HG03139 (cell line): ENCODE measurements at regions not wholly inside any gene's neighbourhood (a gene's known extent, or its start where the extent isn't known, plus 50 kb on each side); places are given as distances from the start of the nearest gene placed in this dataset.

Experiments
- ATAC-seq: cut with Tn5 transposase; IDR thresholded peaks from one replicate; pipeline ENCODE4 v1.9.1; 2021; ENCODE audit not compliant: unreplicated experiment

DNA sequence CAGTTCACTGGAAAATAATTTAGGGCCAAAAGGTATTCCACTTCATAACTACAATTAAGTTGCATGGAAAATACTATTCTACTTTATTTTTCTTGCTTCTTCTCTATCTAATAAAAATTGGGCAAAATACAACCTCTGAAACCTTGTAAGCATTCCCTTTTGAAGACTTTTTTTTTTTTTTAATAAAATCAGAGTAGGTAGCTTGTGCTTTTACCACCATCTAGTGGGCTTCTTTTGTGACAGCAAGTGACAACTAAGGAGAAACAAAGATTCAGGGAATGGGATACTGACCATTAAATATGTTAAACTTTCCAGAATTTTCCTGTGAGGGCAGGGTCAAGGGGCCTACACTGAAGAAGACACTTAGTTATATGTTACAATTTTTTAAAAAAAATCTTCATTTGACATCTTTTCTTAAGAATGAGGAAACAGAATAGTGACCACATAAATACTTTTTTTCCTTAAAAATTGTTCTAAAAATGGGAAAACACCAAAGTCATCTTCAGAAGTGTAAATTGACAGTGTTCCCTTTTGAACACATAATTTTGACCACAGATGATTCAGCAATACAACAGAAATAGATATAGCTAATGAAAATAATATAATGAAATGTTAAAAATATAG is 1183.2 kb upstream of the ACVR2A start:
- no peak for ATAC-seq

DNA sequence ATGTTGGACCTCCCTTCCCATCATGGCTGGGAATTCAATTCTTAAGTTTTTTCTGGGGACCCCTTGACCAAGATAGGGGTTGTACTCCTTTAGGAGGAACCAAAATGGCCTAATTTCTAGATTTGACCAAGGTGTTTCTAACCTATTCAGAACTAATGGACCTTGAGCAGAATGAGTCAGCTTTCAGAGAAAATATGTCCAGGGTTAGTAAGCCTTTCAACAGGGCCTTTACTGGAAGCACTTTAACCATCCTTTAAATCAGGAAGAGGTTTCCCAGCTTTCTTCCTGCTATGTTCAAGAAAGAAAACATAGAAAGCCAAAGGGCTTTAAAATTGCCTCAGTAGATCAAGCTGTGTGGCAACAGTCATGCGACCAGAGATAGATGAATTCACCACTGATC is 1184.9 kb upstream of the ACVR2A start:
- no peak for ATAC-seq

DNA sequence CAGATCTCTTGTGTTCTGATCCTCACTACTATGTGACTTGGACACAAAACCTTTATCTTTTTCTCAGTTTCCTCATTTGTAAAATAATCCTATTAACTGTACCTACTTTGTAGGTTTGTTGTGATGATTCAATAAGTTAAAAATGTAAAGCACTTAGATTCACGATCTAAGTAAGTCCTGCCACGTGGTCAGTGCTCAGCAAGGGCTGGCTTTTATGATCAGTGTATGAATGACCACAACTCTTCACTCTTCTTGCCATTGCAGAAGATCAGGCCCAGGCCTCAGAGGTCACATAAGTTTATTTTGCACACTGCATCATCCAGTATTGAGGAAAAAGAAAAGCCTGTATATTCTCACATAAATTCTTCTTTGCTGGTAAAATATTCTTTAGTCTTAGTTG is 1192.5 kb upstream of the ACVR2A start:
- no peak for ATAC-seq

DNA sequence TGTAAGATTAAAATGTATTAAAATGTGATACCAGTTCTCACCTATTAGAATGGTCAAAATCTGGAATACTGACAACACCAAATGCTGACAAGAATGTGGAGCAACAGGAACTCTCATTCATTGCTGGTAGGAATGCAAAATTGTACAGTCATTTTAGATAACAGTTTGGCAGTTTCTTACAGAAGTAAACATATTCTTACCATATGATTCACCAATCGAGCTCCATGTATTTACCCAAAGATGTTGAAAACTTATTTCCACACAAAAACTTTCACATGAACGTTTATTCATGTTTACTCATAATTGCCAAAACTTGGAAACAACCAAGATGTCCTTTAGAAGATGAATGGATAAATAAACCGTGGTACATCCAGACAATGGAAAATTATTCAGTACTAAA is 1193.5 kb upstream of the ACVR2A start:
- no peak for ATAC-seq

DNA sequence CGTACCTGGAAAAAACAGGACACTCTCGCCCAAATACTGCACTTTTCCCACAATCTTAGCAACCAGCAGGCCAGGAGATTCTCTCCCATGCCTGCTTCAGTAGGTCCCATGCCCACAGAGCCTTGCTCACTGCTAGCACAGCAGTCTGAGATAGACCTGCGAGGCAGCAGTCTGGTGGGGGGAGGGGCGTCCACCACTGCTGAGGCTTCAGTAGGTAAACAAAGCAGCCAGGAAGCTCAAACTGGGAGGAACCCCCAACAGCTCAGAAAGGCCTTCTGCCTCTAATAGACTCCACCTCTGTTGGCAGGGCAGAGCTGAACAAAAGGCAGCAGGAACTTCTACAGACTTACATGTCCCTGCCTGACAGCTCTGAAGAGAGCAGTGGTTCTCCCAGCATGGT is 1202.8 kb upstream of the ACVR2A start:
- ATAC-seq: no peak

DNA sequence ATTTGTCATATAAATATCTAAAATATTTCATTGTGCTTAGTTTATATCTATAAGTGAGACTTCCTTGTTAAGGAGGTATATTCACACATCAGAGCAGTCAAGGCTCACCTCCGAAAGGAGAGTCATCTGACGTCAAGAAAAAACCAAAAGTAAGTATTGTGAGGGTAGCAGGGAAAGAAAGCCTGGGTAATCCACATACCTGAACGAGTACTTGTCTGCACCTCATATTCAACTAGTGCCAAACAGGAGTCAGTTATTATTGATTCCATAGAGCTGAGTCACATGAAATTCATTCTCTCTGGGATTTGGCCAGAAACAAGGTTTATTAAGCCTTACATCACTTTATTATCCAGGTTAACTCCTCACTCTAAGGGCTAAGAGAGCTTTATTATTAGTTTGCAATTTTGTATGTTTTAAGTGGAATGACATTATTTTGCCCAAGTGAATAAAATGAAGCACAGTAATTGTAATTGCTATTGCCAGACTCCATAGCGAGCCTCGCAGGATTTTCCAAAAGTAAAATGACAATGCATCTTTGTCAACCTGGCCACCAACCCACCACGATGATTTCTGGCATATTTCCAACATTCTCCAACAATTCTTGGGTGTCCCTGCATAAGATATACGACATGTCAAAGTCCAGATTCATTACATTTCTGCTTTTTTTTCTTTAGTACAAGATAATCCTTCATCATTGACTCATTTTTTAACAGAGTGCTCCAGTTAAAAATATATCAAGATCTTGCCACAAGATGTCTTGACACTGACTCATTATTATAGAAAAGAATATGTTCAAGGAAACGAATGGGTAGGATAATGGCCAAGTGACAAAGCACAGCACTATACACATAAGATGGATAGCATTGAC is 1210.4 kb upstream of the ACVR2A start:
- no peak for ATAC-seq

DNA sequence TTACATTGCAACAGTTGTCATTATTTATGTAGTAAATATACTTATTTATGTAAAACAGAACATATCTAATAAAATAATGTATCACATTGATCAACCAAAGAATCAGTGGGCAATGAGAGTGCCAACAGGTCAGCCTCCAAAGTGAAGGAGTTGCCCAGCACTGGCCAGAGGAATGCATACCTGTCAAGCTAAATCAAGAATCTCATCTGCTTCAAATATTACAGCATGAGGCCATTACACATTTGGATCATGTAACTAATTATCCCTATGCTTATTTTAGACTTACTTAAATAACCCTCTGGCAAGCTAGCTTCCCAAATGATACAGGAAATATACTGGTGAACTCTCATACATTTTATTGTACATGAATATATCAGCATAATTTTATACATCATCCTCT is 1211.7 kb upstream of the ACVR2A start:
- no peak for ATAC-seq

DNA sequence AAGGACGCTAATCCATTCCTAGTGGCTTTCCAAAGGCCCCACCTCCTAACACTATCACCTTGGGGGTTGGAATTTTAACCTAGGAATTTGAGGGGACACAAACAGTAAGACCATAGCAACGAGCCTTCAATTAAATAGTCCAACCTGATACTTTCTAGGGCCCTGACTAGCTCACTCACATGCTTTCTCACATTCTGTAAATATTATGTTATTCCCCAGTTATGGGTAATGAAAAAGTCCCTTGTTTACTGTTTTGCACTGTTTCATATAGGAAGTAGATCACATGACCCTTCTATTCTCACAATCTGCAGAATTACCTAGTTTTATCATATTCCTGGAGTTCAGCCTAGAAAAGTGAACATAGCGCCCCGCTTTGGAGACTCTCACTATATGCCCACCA is 1212.1 kb upstream of the ACVR2A start:
- no peak for ATAC-seq

DNA sequence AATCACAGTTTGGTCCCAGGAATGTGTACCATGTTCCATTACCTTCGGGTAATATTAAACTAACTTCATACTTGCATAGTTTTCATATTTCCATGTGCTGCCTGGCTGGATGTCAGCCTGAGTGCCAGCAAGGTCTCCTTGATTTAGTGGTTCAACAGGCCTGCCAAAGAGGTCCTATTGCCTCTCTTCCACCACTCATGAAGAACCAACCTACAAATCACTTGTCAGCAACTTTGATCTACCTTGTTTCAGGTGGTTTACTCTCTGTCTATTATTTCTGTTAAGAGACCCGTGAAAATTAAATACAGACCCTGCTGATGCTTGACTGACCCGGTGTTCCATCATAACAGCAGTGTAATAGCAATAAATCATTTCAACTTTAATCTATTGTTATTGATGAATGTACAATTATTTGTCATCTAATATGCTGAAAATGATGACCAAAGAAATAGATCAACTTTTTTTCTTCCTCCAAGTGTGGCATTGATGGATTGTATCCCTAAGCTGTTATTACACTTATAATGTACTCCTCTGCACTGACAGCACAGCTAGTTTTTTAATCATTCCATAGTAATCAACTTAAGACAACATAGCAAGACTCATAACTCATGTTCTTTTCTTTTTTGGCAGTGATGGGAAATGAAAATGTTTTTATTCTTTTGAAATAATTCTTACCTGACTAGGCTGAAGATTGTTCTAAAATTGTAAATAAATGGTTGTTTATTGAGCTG is 1220.2 kb upstream of the ACVR2A start:
- no peak for ATAC-seq

DNA sequence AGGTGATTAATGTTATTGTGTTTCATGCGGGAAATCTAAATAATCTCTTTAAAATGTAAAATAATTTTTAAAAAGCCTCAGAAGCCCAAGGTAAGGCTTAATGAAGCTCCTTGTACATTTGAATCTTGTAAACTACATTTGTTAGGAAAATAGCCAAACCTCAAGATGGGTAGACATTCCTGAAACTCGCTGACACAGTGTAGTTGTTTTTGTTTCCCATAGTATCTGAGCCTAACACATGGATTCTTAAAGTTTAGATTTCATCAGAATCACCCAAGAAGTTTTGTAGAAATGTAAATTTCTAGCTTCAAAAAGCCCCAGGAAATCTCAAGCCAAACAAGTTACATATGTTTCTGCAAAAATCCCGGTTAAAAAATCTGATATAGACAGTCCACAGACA is 1221.1 kb upstream of the ACVR2A start:
- ATAC-seq: no peak

DNA sequence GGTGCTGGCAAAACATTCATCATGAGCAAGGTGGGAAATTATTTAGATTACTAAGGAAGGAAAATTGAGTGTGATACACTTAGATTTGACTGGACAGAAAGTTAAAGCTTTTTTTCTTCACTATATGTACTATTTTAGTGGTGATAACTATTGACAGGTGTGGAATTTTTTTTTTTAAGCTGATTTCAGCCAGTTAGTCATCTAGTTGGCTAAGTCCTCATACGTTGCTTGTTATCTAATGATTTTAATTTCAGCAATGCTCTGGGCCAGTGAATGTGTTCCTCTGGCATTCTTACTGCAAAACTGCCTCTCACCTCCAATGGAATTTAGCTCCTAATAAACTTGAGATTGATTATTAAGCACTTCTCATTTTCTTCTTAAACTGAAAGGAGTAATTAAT is 1223.2 kb upstream of the ACVR2A start:
- no peak for ATAC-seq

DNA sequence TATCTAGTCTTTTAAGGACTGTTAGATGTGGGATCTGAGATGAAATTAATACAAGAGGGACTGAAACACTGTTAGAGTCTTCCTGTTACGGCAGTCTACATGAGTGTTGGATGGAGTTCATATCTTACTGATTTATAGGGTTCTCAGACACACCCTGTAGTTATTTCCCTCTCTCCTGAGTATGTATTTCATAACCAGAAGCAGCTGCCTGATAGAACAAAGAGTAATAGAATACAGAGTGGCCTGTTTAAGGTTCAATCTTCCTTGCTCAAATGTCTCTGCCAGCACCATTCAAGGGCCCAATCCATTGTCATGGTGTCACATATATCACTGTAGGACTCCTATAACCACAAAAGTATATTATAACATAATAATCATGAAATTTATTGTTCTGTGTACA is 1229.1 kb upstream of the ACVR2A start:
- no peak for ATAC-seq

DNA sequence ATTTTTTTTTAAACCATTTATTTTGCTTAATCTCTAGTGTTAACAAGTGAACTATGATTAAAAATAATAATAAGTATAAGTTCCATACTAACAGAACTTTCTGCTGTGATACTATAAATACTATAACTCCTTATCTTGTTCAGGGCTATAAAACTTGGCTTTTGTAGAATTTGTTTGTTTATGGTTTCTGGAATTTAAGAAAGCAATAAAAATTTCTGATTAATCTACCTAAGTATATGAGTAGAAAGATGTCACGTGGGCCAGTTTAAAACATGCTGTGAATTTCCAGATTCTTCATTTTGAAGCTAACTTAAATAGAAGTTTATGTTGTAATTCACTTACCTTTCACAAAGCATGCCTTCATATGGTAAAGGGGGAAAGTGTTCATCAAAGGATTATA is 1236.3 kb upstream of the ACVR2A start:
- no peak for ATAC-seq

DNA sequence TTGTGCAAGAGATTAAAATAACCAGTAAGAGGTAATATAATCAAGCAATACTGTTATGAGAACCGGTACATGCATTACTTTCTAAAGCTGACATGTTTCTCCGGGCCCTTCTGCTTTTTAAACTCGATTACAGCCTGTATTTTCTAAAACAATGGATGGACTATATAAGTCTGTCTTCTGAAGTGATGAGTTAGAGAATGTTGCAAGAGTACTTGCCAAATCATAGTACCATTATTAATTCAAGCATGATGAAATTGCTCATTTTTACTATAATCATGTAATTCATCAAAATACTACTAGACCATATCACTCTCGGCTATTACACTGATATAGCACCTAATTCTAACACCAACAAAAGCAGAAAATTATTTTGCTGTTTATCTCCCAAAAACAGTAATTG is 1240.3 kb upstream of the ACVR2A start:
- ATAC-seq: no peak

DNA sequence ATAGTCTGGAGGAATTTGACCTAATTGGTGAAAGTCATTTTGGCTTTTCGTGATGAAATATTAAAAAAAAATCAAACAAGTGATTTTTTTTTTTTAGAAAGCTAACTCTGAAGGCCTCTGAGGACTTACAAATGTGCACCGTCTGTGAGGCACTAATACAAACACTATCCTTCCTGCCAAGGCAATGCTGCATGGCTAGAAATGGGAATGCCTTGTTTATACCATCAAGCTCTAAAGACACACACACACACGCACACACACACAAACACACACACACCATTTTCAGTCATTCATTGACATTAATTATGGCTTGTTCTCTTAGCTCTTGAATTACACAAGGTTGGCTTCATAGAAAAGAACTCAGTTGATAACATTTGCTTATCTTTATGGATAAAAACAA is 1242.0 kb upstream of the ACVR2A start:
- ATAC-seq: no peak

DNA sequence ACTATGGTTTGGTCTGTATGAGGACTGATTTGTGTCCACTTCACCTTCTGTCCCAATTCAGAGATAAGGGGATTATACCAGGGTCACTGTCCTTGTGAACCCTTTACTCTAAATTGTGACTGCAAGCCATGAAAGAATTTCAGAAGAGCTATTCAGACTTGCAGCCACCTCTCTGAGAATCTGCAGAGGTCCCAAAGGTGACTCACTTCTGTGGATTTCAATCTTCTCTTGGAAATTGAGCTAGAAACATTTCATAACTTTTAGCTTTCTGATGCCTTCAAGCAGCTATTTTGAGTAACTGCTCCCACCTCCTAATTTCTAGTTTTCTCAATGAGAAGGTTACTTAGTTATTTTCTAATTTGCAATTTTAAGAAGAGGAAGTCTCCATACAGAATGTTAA is 1242.4 kb upstream of the ACVR2A start:
- no peak for ATAC-seq

DNA sequence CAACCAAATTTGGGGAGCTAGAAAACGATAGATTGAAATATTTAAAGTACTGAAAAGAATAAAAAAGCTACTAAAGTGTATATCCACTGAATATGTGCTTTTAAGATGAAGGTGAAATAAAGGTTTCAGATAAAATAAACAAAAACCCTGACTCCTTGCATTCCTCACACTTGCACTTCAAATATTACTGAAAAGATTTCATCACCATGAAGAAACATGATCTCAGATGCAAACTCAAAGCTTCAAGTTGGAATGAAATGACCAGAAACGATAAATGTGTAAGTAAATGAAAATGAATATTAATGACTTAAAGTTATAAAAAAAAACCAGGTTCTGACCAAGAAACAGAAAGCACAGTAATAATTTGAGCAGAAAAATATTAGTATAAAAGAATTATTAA is 1246.0 kb upstream of the ACVR2A start:
- ATAC-seq: no peak

DNA sequence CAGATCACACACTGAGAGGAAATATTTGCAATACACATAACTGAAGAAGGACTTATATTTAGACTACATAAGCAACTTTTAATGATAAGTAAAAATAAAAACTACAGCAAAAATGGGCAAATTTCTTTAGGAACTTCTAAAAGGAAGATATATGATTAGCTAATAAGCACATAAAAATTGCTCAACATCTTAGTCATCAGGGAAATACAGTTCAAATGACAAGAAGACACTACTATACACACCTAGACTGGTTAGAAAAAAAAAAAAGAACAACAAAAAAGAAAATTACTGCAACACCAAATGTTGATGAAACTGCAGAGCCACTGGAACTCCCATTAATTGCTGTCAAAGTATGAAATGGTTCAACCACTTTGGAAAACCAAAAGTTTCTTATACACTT is 1247.5 kb upstream of the ACVR2A start:
- ATAC-seq: no peak

DNA sequence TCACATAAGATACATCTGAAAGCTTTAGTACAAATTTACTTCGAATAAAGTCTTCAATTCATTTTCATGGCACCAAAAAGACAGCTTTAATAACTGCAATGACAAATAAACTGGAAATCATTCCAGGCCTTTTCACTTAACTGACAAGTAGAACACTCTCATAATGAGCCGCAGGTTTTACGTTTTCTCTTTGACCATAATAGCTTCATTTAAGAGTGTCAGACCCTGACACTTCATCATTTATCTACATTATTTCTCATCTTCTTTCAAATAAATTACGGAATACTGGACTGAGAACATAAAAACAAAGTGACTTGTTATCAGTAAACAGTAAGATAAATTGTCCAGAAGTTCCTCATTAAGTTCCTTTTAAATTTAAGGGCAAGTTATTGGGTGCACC is 1252.9 kb upstream of the ACVR2A start:
- no peak for ATAC-seq

DNA sequence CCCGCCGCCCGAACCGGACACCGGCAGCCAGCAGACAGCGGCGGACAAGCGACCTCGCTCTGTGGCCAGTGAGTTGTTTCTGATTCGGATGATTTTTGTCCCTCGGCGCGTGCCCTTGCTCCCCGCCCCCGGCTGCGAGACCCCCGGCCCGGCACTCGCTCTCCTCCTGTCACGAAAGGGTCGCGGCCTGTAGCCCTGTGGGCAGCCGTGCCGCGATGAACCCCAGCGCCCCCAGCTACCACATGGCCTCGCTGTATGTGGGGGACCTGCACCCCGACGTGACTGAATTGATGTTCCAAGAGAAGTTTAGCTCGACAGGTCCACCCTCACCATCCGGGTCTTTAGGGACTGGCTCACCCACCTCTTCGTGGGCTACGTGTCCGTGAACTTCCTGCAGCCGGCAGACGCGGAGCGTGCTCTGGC is 1257.5 kb upstream of the ACVR2A start:
- no peak for ATAC-seq

DNA sequence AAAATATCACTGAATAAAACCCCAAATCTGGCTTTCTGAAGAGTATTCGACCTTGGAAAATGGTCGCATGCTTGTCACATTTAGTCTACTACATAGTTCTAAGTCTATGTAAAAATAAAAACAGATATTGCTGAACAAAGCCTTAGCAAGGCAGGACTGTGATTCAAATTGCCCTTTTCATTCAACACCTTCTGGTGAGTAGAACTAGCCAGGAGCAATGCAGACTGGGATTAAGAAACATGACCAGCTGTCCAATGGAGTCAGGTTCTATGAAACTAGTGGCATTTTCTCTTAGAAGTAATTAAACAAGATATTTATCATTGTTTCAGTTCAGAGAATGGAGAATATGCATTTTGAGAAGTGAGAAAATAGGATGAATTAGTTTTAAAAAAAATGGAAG is 1260.5 kb upstream of the ACVR2A start:
- ATAC-seq: no peak
